ENCODE measurements at regions not wholly inside any gene's neighbourhood (a gene's known extent, or its start where the extent isn't known, plus 50 kb on each side); places are given as distances from the start of the nearest gene placed in this dataset.

GRCh38 chr22:48047722-48048500 lies 1285.5 kb downstream of the TBC1D22A start:
- DNase-seq: no peak

GRCh38 chr22:48045369-48045768 lies 1282.9 kb downstream of the TBC1D22A start:
- no peak for DNase-seq

- no peak for DNase-seq
These were observed 1282.1 kb downstream of the TBC1D22A start for GRCh38 chr22:48044487-48045060.

- DNase-seq: no peak
These were observed 1281.1 kb downstream of the TBC1D22A start for GRCh38 chr22:48043581-48043980.

GRCh38 chr22:48042621-48043395 lies 1280.4 kb downstream of the TBC1D22A start:
- no peak for DNase-seq

GRCh38 chr22:48039326-48039725 lies 1276.9 kb downstream of the TBC1D22A start:
- no peak for DNase-seq

- no peak for DNase-seq
These were observed 1275.2 kb downstream of the TBC1D22A start for GRCh38 chr22:48037618-48038017.

- no peak for DNase-seq
These were observed 1273.4 kb downstream of the TBC1D22A start for GRCh38 chr22:48035897-48036296.

GRCh38 chr22:48031589-48031988 lies 1269.1 kb downstream of the TBC1D22A start:
- DNase-seq: no peak

- no peak for DNase-seq
These were observed 1262.6 kb downstream of the TBC1D22A start for GRCh38 chr22:48025096-48025495.

- DNase-seq: no peak
These were observed 1259.5 kb downstream of the TBC1D22A start for GRCh38 chr22:48021991-48022401.

- no peak for DNase-seq
These were observed 1255.9 kb downstream of the TBC1D22A start for GRCh38 chr22:48018346-48018745.

- DNase-seq: no peak
These were observed 1253.3 kb downstream of the TBC1D22A start for GRCh38 chr22:48015701-48016100.

GRCh38 chr22:48004936-48005335 lies 1242.5 kb downstream of the TBC1D22A start:
- no peak for DNase-seq

GRCh38 chr22:48004038-48004437 lies 1241.6 kb downstream of the TBC1D22A start:
- no peak for DNase-seq

- no peak for DNase-seq
These were observed 1238.7 kb downstream of the TBC1D22A start for GRCh38 chr22:48001101-48001500.

- no peak for DNase-seq
These were observed 1235.2 kb downstream of the TBC1D22A start for GRCh38 chr22:47997612-47998011.

- no peak for DNase-seq
These were observed 1234.7 kb downstream of the TBC1D22A start for GRCh38 chr22:47997052-47997590.

GRCh38 chr22:47996446-47996857 lies 1234.0 kb downstream of the TBC1D22A start:
- no peak for DNase-seq

- no peak for DNase-seq
These were observed 1233.3 kb downstream of the TBC1D22A start for GRCh38 chr22:47995718-47996117.

GRCh38 chr22:47995264-47995627 lies 1232.8 kb downstream of the TBC1D22A start:
- DNase-seq: no peak

- DNase-seq: no peak
These were observed 1232.3 kb downstream of the TBC1D22A start for GRCh38 chr22:47994601-47995263.

GRCh38 chr22:47994045-47994444 lies 1231.6 kb downstream of the TBC1D22A start:
- no peak for DNase-seq

Data from 8988T (cell line).